8988T (cell line): ENCODE measurements at regions not wholly inside any gene's neighbourhood (a gene's known extent, or its start where the extent isn't known, plus 50 kb on each side); places are given as distances from the start of the nearest gene placed in this dataset.

Experiments
- DNase-seq: peaks from one replicate; pipeline ENCODE4 v3.0.0; 2011

- DNase-seq: no peak
Observed at GRCh38 chr3:107428051-107428858, 51.0 kb downstream of the CCDC54 start.

GRCh38 chr3:107429320-107430181, 52.3 kb downstream of the CCDC54 start:
- DNase-seq: peak; percentile 84

- no peak for DNase-seq
Observed at GRCh38 chr3:107430214-107430995, 53.2 kb downstream of the CCDC54 start.

- DNase-seq: peak; percentile 17
Observed at GRCh38 chr3:107430996-107431245, 53.7 kb downstream of the CCDC54 start.

- DNase-seq: peak; percentile 67
Observed at GRCh38 chr3:107431246-107432012, 54.2 kb downstream of the CCDC54 start.

- peak; percentile 18 for DNase-seq
Observed at GRCh38 chr3:107432013-107432515, 54.8 kb downstream of the CCDC54 start.

GRCh38 chr3:107432646-107433045, 55.4 kb downstream of the CCDC54 start:
- no peak for DNase-seq

- no peak for DNase-seq
Observed at GRCh38 chr3:107436029-107436428, 58.8 kb downstream of the CCDC54 start.

GRCh38 chr3:107438671-107439070, 61.4 kb downstream of the CCDC54 start:
- DNase-seq: no peak

GRCh38 chr3:107441617-107442016, 64.4 kb downstream of the CCDC54 start:
- no peak for DNase-seq

- DNase-seq: no peak
Observed at GRCh38 chr3:107443461-107443860, 66.2 kb downstream of the CCDC54 start.

- no peak for DNase-seq
Observed at GRCh38 chr3:107446706-107447105, 69.5 kb downstream of the CCDC54 start.

- no peak for DNase-seq
Observed at GRCh38 chr3:107450254-107450893, 72.4 kb upstream of the BBX start.

GRCh38 chr3:107452436-107452835, 70.3 kb upstream of the BBX start:
- no peak for DNase-seq

- DNase-seq: no peak
Observed at GRCh38 chr3:107453504-107453903, 69.3 kb upstream of the BBX start.

- no peak for DNase-seq
Observed at GRCh38 chr3:107455621-107456020, 67.1 kb upstream of the BBX start.

- DNase-seq: no peak
Observed at GRCh38 chr3:107456501-107456900, 66.3 kb upstream of the BBX start.

- DNase-seq: no peak
Observed at GRCh38 chr3:107458871-107459270, 63.9 kb upstream of the BBX start.

- no peak for DNase-seq
Observed at GRCh38 chr3:107461721-107462120, 61.0 kb upstream of the BBX start.

- DNase-seq: no peak
Observed at GRCh38 chr3:107464037-107464436, 58.7 kb upstream of the BBX start.

GRCh38 chr3:107465064-107465631, 57.6 kb upstream of the BBX start:
- DNase-seq: no peak

GRCh38 chr3:107468782-107469181, 54.0 kb upstream of the BBX start:
- DNase-seq: no peak
